OCI-LY3 (cell line): ENCODE measurements at regions not wholly inside any gene's neighbourhood (a gene's known extent, or its start where the extent isn't known, plus 50 kb on each side); places are given as distances from the start of the nearest gene placed in this dataset.
"Not testable (repeated sequence)": the region's sequence is repeated elsewhere in the genome, so short reads cannot be mapped to it uniquely, and the experiment has no call there.

Experiments
- EZH2phosphoT487 ChIP-seq: fragments of 200-600 bp; shearing (Covaris generic); IDR thresholded peaks from 2 replicates; pipeline ENCODE4 v1.6.1; 2018; ENCODE audit warnings: antibody characterized with exemption, mixed run types, low read depth
- TF ChIP-seq, protein P1 (sequence below): fragments of 200-600, 300-600 bp; sonication (generic); IDR thresholded peaks from 2 replicates; pipeline ENCODE4 v1.5.1; 2014; ENCODE audit warnings: antibody characterized with exemption, low read length, low read depth

DNA sequence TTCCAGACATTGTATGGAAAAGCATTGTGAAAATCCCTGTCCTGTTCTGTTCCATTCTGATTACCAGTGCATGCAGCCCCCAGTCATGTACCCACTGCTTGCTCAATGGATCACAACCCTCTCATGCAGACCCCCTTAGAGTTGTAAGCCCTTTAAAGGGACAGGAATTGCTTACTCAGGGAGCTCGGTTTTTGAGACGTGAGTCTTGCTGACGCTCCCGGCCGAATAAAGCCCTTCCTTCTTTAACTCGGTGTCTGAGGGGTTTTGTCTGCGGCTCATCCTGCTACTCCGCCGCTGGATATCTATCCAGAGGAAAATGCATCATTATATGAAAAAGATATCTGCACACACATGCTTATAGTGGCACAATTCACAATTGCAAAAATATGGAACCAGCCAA is 1425.6 kb downstream of the STIM2 start:
- TF ChIP-seq, protein P1, sequence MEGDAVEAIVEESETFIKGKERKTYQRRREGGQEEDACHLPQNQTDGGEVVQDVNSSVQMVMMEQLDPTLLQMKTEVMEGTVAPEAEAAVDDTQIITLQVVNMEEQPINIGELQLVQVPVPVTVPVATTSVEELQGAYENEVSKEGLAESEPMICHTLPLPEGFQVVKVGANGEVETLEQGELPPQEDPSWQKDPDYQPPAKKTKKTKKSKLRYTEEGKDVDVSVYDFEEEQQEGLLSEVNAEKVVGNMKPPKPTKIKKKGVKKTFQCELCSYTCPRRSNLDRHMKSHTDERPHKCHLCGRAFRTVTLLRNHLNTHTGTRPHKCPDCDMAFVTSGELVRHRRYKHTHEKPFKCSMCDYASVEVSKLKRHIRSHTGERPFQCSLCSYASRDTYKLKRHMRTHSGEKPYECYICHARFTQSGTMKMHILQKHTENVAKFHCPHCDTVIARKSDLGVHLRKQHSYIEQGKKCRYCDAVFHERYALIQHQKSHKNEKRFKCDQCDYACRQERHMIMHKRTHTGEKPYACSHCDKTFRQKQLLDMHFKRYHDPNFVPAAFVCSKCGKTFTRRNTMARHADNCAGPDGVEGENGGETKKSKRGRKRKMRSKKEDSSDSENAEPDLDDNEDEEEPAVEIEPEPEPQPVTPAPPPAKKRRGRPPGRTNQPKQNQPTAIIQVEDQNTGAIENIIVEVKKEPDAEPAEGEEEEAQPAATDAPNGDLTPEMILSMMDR: not testable (repeated sequence)
- not testable (repeated sequence) for TF ChIP-seq EZH2phosphoT487
